ENCODE measurements at regions not wholly inside any gene's neighbourhood (a gene's known extent, or its start where the extent isn't known, plus 50 kb on each side); places are given as distances from the start of the nearest gene placed in this dataset.

DNA sequence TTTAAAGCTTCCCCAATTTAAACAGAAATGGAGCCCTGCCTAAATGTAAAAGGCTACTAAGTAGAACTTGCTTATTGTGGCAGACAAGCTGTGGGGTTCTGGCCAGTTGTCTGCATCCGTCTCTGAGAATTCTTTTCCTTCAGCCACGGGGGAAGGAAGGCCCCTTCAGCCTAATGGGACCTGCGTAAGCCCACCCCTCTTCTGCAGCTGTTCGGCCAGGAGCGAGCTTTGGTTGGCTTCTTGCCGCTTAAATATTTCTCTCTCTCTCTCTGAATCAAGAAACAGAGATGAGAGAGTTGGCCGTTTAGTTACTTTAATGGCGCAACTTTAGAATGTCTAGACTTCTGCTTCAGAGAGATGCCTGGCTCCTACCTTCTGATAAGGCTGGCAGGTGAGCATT, 151.7 kb upstream of the PROK2 start:
- Histone ChIP-seq H3K4me1 (ENCODE audit: insufficient read depth, low read length, poor library complexity, severe bottlenecking) (no peaks in the 10 kb centered on the region), H3K4me3 (ENCODE audit: low read depth, low read length, poor library complexity, severe bottlenecking) (no peak overlapping the region), H3K27me3 (replicated peaks; ENCODE audit: insufficient read depth, low read depth, low read length, poor library complexity) (no peaks in the 10 kb centered on the region), H3K9me3 (ENCODE audit: low read depth, low read length, poor library complexity, severe bottlenecking) (no peaks in the 10 kb centered on the region), H3K27ac (ENCODE audit: low read depth, low read length, poor library complexity, severe bottlenecking) (no peak overlapping the region), H3K36me3 (ENCODE audit: insufficient read depth, low read length, poor library complexity, severe bottlenecking) (no peaks in the 10 kb centered on the region)
- ChIA-PET POLR2A (ENCODE audit: low non-redundant PET) (no interaction called here), CTCF (no interaction called here)
- no peak for TF ChIP-seq EZH2 (IDR thresholded peaks at IDR 0.05; ENCODE audit: borderline replicate concordance, low read depth, low read length, poor library complexity, severe bottlenecking)
- TF ChIP-seq, protein P1, sequence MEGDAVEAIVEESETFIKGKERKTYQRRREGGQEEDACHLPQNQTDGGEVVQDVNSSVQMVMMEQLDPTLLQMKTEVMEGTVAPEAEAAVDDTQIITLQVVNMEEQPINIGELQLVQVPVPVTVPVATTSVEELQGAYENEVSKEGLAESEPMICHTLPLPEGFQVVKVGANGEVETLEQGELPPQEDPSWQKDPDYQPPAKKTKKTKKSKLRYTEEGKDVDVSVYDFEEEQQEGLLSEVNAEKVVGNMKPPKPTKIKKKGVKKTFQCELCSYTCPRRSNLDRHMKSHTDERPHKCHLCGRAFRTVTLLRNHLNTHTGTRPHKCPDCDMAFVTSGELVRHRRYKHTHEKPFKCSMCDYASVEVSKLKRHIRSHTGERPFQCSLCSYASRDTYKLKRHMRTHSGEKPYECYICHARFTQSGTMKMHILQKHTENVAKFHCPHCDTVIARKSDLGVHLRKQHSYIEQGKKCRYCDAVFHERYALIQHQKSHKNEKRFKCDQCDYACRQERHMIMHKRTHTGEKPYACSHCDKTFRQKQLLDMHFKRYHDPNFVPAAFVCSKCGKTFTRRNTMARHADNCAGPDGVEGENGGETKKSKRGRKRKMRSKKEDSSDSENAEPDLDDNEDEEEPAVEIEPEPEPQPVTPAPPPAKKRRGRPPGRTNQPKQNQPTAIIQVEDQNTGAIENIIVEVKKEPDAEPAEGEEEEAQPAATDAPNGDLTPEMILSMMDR (conservative IDR thresholded peaks at IDR 0.05; ENCODE audit: low read depth, low read length) = no peak
- intact Hi-C loops (cut with micrococcal nuclease; ENCODE audit: unreplicated experiment) = no loop called here
- DNase-seq (ENCODE audit: low spot score) = no peak
- BruUV-seq (replicated peaks) = no TSS peak

- DNase-seq (ENCODE audit: low spot score) = no peak
- no TSS peak for BruUV-seq (replicated peaks)
Measured at GRCh38 chr3:71934520-71935270, 149.7 kb upstream of the PROK2 start.

GRCh38 chr3:71931922-71932321, 147.0 kb upstream of the PROK2 start:
- intact Hi-C loops (cut with micrococcal nuclease; ENCODE audit: unreplicated experiment) = no loop called here
- no peak for DNase-seq (ENCODE audit: low spot score)
- TF ChIP-seq, protein P1 (conservative IDR thresholded peaks at IDR 0.05; ENCODE audit: low read depth, low read length) = no peak
- TF ChIP-seq EZH2 (IDR thresholded peaks at IDR 0.05; ENCODE audit: borderline replicate concordance, low read depth, low read length, poor library complexity, severe bottlenecking) = no peak
- H3K4me1 ChIP-seq (ENCODE audit: insufficient read depth, low read length, poor library complexity, severe bottlenecking) = no peaks in the 10 kb centered on the region
- CTCF ChIA-PET = no interaction called here
- H3K36me3 ChIP-seq (ENCODE audit: insufficient read depth, low read length, poor library complexity, severe bottlenecking) = no peaks in the 10 kb centered on the region
- no peaks in the 10 kb centered on the region for H3K9me3 ChIP-seq (ENCODE audit: low read depth, low read length, poor library complexity, severe bottlenecking)
- BruUV-seq (replicated peaks) = no TSS peak
- POLR2A ChIA-PET (ENCODE audit: low non-redundant PET) = no interaction called here
- no peaks in the 10 kb centered on the region for H3K27me3 ChIP-seq (replicated peaks; ENCODE audit: insufficient read depth, low read depth, low read length, poor library complexity)
- H3K4me3 ChIP-seq (ENCODE audit: low read depth, low read length, poor library complexity, severe bottlenecking) = no peak overlapping the region
- H3K27ac ChIP-seq (ENCODE audit: low read depth, low read length, poor library complexity, severe bottlenecking) = no peak overlapping the region

More at GRCh38 chr3:71934520-71935270, 149.7 kb upstream of the PROK2 start:
- Histone ChIP-seq H3K4me3 (ENCODE audit: low read depth, low read length, poor library complexity, severe bottlenecking) (no peak overlapping the region), H3K4me1 (ENCODE audit: insufficient read depth, low read length, poor library complexity, severe bottlenecking) (no peaks in the 10 kb centered on the region), H3K27me3 (replicated peaks; ENCODE audit: insufficient read depth, low read depth, low read length, poor library complexity) (no peaks in the 10 kb centered on the region), H3K27ac (ENCODE audit: low read depth, low read length, poor library complexity, severe bottlenecking) (no peak overlapping the region), H3K36me3 (ENCODE audit: insufficient read depth, low read length, poor library complexity, severe bottlenecking) (no peaks in the 10 kb centered on the region), H3K9me3 (ENCODE audit: low read depth, low read length, poor library complexity, severe bottlenecking) (no peaks in the 10 kb centered on the region)
- POLR2A ChIA-PET (ENCODE audit: low non-redundant PET) = no interaction called here
- intact Hi-C loops (cut with micrococcal nuclease; ENCODE audit: unreplicated experiment) = no loop called here
- TF ChIP-seq, protein P1 (conservative IDR thresholded peaks at IDR 0.05; ENCODE audit: low read depth, low read length) = no peak
- TF ChIP-seq EZH2 (IDR thresholded peaks at IDR 0.05; ENCODE audit: borderline replicate concordance, low read depth, low read length, poor library complexity, severe bottlenecking) = no peak
- CTCF ChIA-PET = no interaction called here
